IPS-15b (cell line): ENCODE measurements at regions not wholly inside any gene's neighbourhood (a gene's known extent, or its start where the extent isn't known, plus 50 kb on each side); places are given as distances from the start of the nearest gene placed in this dataset.
"Not testable (repeated sequence)": the region's sequence is repeated elsewhere in the genome, so short reads cannot be mapped to it uniquely, and the experiment has no call there.

Experiments used
- H3K27me3 ChIP-seq: one replicate; pipeline ENCODE4 v1.6.1; 2013; ENCODE audit warnings: low read length; ENCODE audit not compliant: control insufficient read depth, insufficient read depth
- H3K36me3 ChIP-seq: one replicate; pipeline ENCODE4 v1.6.1; 2013; ENCODE audit warnings: low read length; ENCODE audit not compliant: control insufficient read depth, insufficient read depth
- H3K4me1 ChIP-seq: one replicate; pipeline ENCODE4 v1.6.1; 2013; ENCODE audit warnings: mild to moderate bottlenecking, low read length; ENCODE audit not compliant: control insufficient read depth, insufficient read depth
- H3K4me3 ChIP-seq: one replicate; pipeline ENCODE4 v1.5.1; 2013; ENCODE audit warnings: low read depth, low read length
- H3K9ac ChIP-seq: one replicate; pipeline ENCODE4 v1.6.1; 2013; ENCODE audit warnings: low read depth, mild to moderate bottlenecking, low read length
- H3K9me3 ChIP-seq: one replicate; pipeline ENCODE4 v1.6.1; 2013; ENCODE audit warnings: mild to moderate bottlenecking, low read length; ENCODE audit not compliant: control insufficient read depth, insufficient read depth

- no peaks in the 10 kb centered on the region for H3K27me3 ChIP-seq
- H3K36me3 ChIP-seq: no peaks in the 10 kb centered on the region
- H3K4me1 ChIP-seq: peaks cover 21% of the 10 kb centered on the region
- no peaks in the 10 kb centered on the region for H3K9me3 ChIP-seq
- no peak overlapping the region for H3K4me3 ChIP-seq
- no peak overlapping the region for H3K9ac ChIP-seq
Observed at GRCh38 chr6:15913573-15913972, 215.3 kb upstream of the MYLIP start.

GRCh38 chr6:15912505-15913400 is 216.1 kb upstream of the MYLIP start:
- no peaks in the 10 kb centered on the region for H3K9me3 ChIP-seq
- peaks cover 21% of the 10 kb centered on the region for H3K4me1 ChIP-seq
- H3K9ac ChIP-seq: no peak overlapping the region
- H3K36me3 ChIP-seq: no peaks in the 10 kb centered on the region
- H3K27me3 ChIP-seq: no peaks in the 10 kb centered on the region
- H3K4me3 ChIP-seq: no peak overlapping the region

DNA sequence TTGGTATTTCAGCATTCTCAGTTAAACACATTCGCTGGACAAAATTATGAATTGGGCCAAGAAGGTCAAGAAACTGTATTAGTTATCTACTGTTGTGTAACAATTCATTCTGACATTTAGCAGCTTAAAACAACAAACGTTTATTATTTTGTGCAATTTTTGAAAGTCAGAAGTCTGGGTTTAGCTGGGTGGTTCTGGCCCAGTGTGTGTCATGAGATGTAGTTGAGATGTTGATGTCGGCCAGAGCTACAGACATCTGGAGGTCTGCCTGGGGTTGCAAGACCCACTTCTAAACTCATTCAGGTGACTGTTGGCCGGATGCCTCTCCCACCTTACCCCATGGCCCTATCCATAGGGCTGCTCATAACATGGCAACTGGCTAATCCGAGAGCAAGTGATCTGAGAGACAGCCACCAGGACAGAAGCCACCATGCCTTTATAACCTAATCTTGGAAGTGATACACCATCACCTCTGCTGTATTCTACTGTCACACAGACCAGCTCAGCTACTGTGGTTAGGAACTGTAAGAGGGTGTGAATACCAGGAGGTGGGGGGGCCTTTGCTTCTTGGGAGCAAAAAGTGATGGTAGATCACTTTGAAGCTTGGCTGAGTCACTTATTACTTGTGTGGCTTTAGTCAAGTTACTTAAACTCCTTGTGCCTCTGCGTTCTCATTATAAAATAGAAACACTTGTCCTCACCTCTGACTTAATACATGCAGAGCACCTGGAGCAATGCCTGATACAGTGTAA is 217.0 kb upstream of the MYLIP start:
- H3K36me3 ChIP-seq: no peaks in the 10 kb centered on the region
- peaks cover 21% of the 10 kb centered on the region for H3K4me1 ChIP-seq
- no peak overlapping the region for H3K9ac ChIP-seq
- H3K4me3 ChIP-seq: no peak overlapping the region
- no peaks in the 10 kb centered on the region for H3K27me3 ChIP-seq
- no peaks in the 10 kb centered on the region for H3K9me3 ChIP-seq

DNA sequence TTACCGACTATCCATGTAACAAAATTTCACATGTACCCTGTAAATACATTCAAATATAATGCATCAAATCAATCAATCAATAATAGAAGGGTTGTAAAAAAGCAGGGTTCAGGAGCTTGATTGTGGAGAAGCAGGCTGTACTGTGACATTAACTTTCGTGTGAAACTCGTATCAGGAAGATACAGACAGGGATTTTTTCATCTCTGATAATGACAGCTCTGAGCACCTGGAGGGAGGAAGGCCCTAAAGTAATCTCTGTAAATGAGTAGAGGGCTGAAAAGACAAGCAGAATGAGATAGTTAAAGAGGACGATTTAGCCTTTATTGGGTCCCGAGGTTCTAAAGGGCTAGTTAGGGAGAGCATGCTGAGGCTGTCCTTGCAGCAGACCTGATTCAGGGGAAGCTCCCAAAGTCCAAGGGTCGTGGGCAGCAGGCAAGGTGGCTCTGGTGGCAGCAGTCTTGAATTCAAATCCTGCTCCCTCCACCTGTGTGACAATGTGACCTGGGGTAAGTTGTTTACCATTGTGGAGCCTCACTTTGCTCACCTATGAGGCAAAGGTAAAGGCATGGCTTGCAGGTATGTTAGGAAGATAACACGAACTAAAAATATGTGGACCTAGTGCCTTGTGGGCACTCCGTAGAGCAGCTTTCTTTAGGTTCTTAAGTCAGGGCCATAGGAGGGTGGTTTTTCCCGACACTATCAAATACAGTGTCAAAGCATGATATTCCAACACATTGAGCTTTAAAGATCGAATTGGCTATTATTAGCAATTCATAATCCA is 219.4 kb upstream of the MYLIP start:
- Histone ChIP-seq H3K36me3 (no peaks in the 10 kb centered on the region), H3K4me1 (peaks cover 35% of the 10 kb centered on the region), H3K4me3 (no peak overlapping the region), H3K9me3 (no peaks in the 10 kb centered on the region), H3K9ac (no peak overlapping the region), H3K27me3 (no peaks in the 10 kb centered on the region)

DNA sequence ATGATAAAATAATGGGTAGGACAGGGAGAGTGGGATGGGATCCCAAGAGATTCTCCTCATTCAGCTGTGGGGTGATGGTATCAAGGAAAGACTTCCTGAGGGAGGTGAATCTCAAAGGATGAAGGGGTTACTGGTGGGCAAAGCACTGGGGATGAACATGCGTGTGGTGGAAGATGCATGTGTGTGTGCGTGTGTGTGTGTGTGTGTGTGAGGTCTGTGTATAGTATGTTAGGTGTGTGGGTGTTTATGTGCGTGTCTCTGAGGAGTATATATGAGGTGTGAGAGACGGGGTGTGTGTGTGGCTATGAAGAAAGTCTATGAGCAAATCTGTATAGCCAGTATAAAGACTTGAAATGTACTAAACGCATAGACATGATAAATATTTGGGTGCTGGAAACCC is 220.0 kb upstream of the MYLIP start:
- Histone ChIP-seq H3K36me3 (no peaks in the 10 kb centered on the region), H3K9ac (no peak overlapping the region), H3K9me3 (no peaks in the 10 kb centered on the region), H3K4me1 (peaks cover 35% of the 10 kb centered on the region), H3K4me3 (no peak overlapping the region), H3K27me3 (no peaks in the 10 kb centered on the region)

DNA sequence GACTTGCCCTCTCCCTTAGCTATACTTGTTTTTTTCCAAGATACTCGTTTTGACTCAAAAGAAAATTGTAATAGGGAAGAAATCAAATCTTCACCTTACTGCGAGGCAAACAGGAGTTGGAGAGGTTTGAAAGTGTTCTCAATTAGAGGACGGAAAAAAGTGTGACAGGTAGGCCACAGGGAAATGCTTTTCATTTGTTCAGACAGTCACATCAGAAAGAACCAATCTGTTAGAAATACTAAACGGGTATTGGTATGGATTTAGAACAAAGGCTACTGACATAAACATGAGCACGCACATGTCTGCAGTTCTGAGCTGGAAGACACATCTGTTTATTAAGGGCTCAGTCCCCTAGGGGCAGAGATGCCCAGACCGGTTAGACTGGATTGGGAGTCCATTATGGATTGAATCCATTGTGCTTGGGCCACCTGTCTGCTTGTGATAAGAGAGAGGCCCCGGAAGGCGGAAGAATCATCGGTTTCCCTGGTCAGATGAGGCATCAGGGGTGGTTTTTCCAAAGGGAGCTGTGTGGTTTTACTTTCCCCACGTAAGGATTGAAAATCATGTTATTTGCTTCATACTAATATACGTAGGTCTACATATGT is 220.9 kb upstream of the MYLIP start:
- Histone ChIP-seq H3K36me3 (no peaks in the 10 kb centered on the region), H3K9ac (no peak overlapping the region), H3K4me3 (no peak overlapping the region), H3K9me3 (no peaks in the 10 kb centered on the region), H3K4me1 (peaks cover 35% of the 10 kb centered on the region), H3K27me3 (no peaks in the 10 kb centered on the region)

- H3K4me3 ChIP-seq, H3K9ac ChIP-seq, H3K27me3 ChIP-seq, H3K9me3 ChIP-seq, H3K36me3 ChIP-seq: not testable (repeated sequence)
- peaks cover 30% of the 10 kb centered on the region for H3K4me1 ChIP-seq
Observed at GRCh38 chr6:15907220-15907913, 221.5 kb upstream of the MYLIP start.

DNA sequence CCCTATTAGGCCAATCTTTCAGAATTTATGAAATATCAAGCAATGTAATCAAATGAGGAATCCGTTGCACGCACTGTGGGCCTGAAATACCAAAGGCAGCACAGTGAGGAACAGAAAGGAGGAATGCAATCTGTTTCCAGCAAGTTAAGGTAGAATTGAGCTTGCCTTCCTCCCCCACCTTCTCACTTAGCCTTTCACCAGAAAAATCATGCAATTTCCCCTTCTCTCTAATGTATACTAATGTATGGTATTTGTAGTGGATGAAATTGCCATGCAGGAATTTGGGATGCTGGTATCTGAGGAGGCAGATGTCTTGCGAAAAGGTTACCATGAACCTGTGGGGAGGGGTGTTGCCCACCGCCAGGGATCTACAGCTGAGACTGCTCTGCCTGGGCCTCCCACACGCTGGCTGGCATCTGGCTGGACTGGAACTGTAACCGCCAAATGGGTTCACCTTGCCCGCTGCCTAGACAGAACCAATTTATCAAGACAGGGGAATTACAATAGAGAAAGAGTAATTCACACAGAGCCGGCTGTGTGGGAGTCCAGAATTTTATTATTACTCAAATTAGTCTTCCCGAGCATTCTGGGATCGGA is 222.4 kb upstream of the MYLIP start:
- H3K4me3 ChIP-seq: no peak overlapping the region
- H3K9me3 ChIP-seq: no peaks in the 10 kb centered on the region
- H3K4me1 ChIP-seq: peaks cover 25% of the 10 kb centered on the region
- no peak overlapping the region for H3K9ac ChIP-seq
- no peaks in the 10 kb centered on the region for H3K27me3 ChIP-seq
- no peaks in the 10 kb centered on the region for H3K36me3 ChIP-seq

GRCh38 chr6:15905488-15906419 is 223.1 kb upstream of the MYLIP start:
- H3K9ac ChIP-seq: no peak overlapping the region

More at GRCh38 chr6:15905488-15906419, 223.1 kb upstream of the MYLIP start:
- Histone ChIP-seq H3K4me3 (no peak overlapping the region), H3K9me3 (no peaks in the 10 kb centered on the region), H3K36me3 (no peaks in the 10 kb centered on the region), H3K4me1 (peaks cover 27% of the 10 kb centered on the region), H3K27me3 (no peaks in the 10 kb centered on the region)
